GM19395 (cell line): ENCODE measurements at regions not wholly inside any gene's neighbourhood (a gene's known extent, or its start where the extent isn't known, plus 50 kb on each side); places are given as distances from the start of the nearest gene placed in this dataset.
"Not testable (repeated sequence)": the region's sequence is repeated elsewhere in the genome, so short reads cannot be mapped to it uniquely, and the experiment has no call there.

Source experiments
- ATAC-seq: cut with Tn5 transposase; IDR thresholded peaks from one replicate; pipeline ENCODE4 v1.9.1; 2021; ENCODE audit warnings: mild to moderate bottlenecking, moderate library complexity; ENCODE audit not compliant: unreplicated experiment

- no peak for ATAC-seq
These were observed 58.8 kb downstream of the UQCRFS1 start for GRCh38 chr19:29154163-29154562.

GRCh38 chr19:29145756-29146155 is 67.2 kb downstream of the UQCRFS1 start:
- ATAC-seq = no peak

- no peak for ATAC-seq
These were observed 69.8 kb downstream of the UQCRFS1 start for GRCh38 chr19:29143183-29143582.

GRCh38 chr19:29139227-29139626 is 73.7 kb downstream of the UQCRFS1 start:
- ATAC-seq = no peak

- ATAC-seq = not testable (repeated sequence)
These were observed 74.7 kb downstream of the UQCRFS1 start for GRCh38 chr19:29138206-29138605.

- no peak for ATAC-seq
These were observed 81.5 kb downstream of the UQCRFS1 start for GRCh38 chr19:29131456-29131855.

- no peak for ATAC-seq
These were observed 83.8 kb downstream of the UQCRFS1 start for GRCh38 chr19:29129148-29129547.

GRCh38 chr19:29128203-29128602 is 84.7 kb downstream of the UQCRFS1 start:
- no peak for ATAC-seq

- no peak for ATAC-seq
These were observed 90.8 kb downstream of the UQCRFS1 start for GRCh38 chr19:29122185-29122584.

- no peak for ATAC-seq
These were observed 91.3 kb downstream of the UQCRFS1 start for GRCh38 chr19:29121684-29122083.

GRCh38 chr19:29120466-29120865 is 92.5 kb downstream of the UQCRFS1 start:
- no peak for ATAC-seq

- ATAC-seq = no peak
These were observed 93.4 kb downstream of the UQCRFS1 start for GRCh38 chr19:29119590-29119989.

GRCh38 chr19:29118389-29118788 is 94.6 kb downstream of the UQCRFS1 start:
- no peak for ATAC-seq

GRCh38 chr19:29117926-29118325 is 95.0 kb downstream of the UQCRFS1 start:
- ATAC-seq = no peak

GRCh38 chr19:29115181-29115580 is 97.8 kb downstream of the UQCRFS1 start:
- no peak for ATAC-seq

GRCh38 chr19:29113838-29114237 is 99.1 kb downstream of the UQCRFS1 start:
- no peak for ATAC-seq

- no peak for ATAC-seq
These were observed 101.4 kb downstream of the UQCRFS1 start for GRCh38 chr19:29111576-29111975.

GRCh38 chr19:29107831-29108230 is 105.1 kb downstream of the UQCRFS1 start:
- no peak for ATAC-seq

- ATAC-seq = no peak
These were observed 106.5 kb downstream of the UQCRFS1 start for GRCh38 chr19:29106346-29106885.

- no peak for ATAC-seq
These were observed 107.2 kb downstream of the UQCRFS1 start for GRCh38 chr19:29105629-29106292.

- ATAC-seq = no peak
These were observed 108.2 kb downstream of the UQCRFS1 start for GRCh38 chr19:29104605-29105241.

- ATAC-seq = no peak
These were observed 114.0 kb downstream of the UQCRFS1 start for GRCh38 chr19:29098863-29099481.
